ENCODE measurements at regions not wholly inside any gene's neighbourhood (a gene's known extent, or its start where the extent isn't known, plus 50 kb on each side); places are given as distances from the start of the nearest gene placed in this dataset.

GRCh38 chr2:212644195-212644837 lies 105.7 kb upstream of the ERBB4 start:
- Histone ChIP-seq H3K9me3 (no peaks in the 10 kb centered on the region; the same call in 1 of the 2 replicates), H3K27me3 (no peaks in the 10 kb centered on the region), H3K4me3 (no peak overlapping the region), H3K36me3 (no peaks in the 10 kb centered on the region)
- no peak for DNase-seq

GRCh38 chr2:212640428-212640827 lies 101.8 kb upstream of the ERBB4 start:
- no peaks in the 10 kb centered on the region for H3K27me3 ChIP-seq
- H3K4me3 ChIP-seq = no peak overlapping the region
- no peaks in the 10 kb centered on the region; the same call in 1 of the 2 replicates for H3K9me3 ChIP-seq
- DNase-seq = no peak
- H3K36me3 ChIP-seq = no peaks in the 10 kb centered on the region

GRCh38 chr2:212638694-212639093 lies 100.1 kb upstream of the ERBB4 start:
- no peak overlapping the region for H3K4me3 ChIP-seq
- DNase-seq = no peak
- H3K36me3 ChIP-seq = no peaks in the 10 kb centered on the region
- H3K27me3 ChIP-seq = no peaks in the 10 kb centered on the region
- no peaks in the 10 kb centered on the region; the same call in 1 of the 2 replicates for H3K9me3 ChIP-seq

DNA sequence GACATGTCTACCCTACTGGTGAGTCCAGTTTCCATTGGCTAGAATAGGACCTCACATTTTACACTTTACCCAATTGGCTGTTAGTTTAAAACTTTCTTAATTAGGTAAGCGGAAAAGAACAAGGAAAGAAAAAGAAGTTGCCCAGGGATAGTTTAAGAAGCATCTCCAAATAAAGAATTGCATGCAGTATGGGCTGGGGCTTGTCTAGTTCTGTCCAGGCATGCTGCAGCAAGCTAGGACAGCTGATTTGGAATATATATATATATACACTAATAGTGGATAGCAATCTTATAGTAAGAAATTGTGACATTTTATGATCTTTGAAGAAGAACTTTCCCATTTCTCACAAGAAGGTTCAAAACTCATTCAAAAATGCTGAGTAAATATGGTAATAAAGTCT lies 90.0 kb upstream of the ERBB4 start:
- Histone ChIP-seq H3K27me3 (no peaks in the 10 kb centered on the region), H3K4me3 (no peak overlapping the region), H3K9me3 (no peaks in the 10 kb centered on the region), H3K36me3 (no peaks in the 10 kb centered on the region)
- no peak for DNase-seq

- no peaks in the 10 kb centered on the region for H3K36me3 ChIP-seq
- no peaks in the 10 kb centered on the region for H3K27me3 ChIP-seq
- no peak overlapping the region for H3K4me3 ChIP-seq
- no peaks in the 10 kb centered on the region for H3K9me3 ChIP-seq
- no peak for DNase-seq
Measured at GRCh38 chr2:212626371-212626918, 87.8 kb upstream of the ERBB4 start.

DNA sequence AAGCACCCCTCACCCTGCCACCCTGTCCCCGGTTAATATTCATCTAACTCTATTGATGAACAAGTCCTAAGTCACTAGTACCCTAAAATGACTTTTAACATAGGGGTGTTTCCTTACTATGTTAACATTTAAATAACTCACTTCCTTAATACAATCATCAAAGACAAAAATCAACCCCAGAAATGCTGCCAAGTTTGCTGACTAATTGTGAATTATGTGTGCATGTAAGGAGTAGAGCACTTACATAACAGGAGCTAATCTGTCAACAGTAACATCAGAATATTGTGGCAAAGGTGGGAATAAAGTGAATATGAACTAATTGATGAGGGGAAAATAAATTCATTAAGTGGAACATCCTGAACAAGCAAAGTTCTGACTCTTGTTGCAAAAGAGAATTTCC lies 81.4 kb upstream of the ERBB4 start:
- H3K36me3 ChIP-seq = no peaks in the 10 kb centered on the region
- no peaks in the 10 kb centered on the region for H3K27me3 ChIP-seq
- DNase-seq = no peak
- H3K9me3 ChIP-seq = no peaks in the 10 kb centered on the region
- no peak overlapping the region for H3K4me3 ChIP-seq

GRCh38 chr2:212618636-212619035 lies 80.0 kb upstream of the ERBB4 start:
- no peaks in the 10 kb centered on the region for H3K36me3 ChIP-seq
- no peaks in the 10 kb centered on the region for H3K27me3 ChIP-seq
- H3K4me3 ChIP-seq = no peak overlapping the region
- no peaks in the 10 kb centered on the region for H3K9me3 ChIP-seq
- no peak for DNase-seq

DNA sequence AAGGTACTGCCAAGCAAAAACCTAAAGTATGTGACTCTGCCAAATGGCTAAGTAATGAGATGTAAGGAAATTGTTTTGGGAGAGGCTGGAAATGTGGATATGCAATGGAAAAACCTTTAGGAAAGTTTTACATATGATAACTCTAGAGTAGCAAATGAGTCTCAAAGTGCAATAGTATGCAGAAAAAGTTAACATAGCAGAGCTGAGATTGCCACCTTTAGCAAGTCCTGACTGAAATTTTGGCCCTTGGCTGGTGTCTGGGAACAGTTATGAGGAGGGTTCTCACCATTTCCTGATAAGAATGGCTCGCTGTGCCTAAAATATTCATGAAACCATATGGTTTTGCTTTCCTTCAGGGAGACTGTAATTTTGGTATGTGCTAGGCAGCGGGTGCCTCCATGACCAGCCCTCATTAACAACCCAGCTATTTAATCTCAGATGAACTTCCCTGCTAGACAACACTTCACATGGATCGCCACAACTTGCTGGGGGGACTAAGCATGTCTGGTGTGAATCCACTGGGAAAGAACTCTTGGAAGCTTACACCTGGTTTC lies 72.3 kb upstream of the ERBB4 start:
- DNase-seq = no peak
- no peaks in the 10 kb centered on the region for H3K9me3 ChIP-seq
- no peaks in the 10 kb centered on the region for H3K27me3 ChIP-seq
- no peaks in the 10 kb centered on the region for H3K36me3 ChIP-seq
- H3K4me3 ChIP-seq = no peak overlapping the region

GRCh38 chr2:212609479-212609878 lies 70.9 kb upstream of the ERBB4 start:
- H3K36me3 ChIP-seq = no peaks in the 10 kb centered on the region
- H3K9me3 ChIP-seq = no peaks in the 10 kb centered on the region
- H3K4me3 ChIP-seq = no peak overlapping the region
- no peak for DNase-seq
- H3K27me3 ChIP-seq = no peaks in the 10 kb centered on the region

DNA sequence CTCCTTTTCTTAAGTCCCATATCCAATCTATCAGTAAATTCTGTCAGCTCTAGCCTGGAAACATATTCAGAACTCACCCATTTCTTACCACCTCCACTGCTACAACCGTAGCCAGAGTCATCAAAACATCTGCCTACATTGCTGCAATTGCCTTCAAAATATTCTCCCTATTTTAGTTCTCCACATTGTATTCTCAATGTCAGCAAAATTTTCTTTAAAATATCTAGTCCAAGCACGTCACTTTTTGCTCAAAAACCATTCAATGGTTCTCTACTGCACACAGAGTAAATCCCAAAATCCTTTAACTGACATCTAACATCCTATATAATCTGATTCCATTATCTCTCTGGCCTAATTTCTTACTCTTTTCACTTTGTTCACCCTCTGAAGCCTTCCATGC lies 68.5 kb upstream of the ERBB4 start:
- no peaks in the 10 kb centered on the region for H3K9me3 ChIP-seq
- H3K27me3 ChIP-seq = no peaks in the 10 kb centered on the region
- H3K4me3 ChIP-seq = no peak overlapping the region
- no peak for DNase-seq
- no peaks in the 10 kb centered on the region for H3K36me3 ChIP-seq

DNA sequence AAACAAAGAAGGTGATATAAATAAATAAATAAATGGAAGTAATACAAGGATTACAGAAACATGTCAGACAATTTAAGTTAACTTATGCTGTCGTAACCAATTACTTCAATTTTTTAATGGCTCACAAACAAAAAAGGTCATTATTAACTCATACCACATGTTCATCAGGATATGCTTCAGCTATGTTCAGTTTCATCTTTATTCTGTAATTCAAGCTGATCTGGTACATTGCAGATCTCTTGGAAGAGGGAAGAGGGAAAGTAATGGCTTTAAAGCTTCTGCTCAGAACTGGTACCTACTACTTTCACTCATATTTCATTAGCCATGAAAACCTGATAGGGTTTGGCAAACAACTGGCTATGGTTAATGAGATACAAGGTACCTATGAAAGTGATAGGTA lies 67.6 kb upstream of the ERBB4 start:
- no peaks in the 10 kb centered on the region for H3K27me3 ChIP-seq
- H3K9me3 ChIP-seq = no peaks in the 10 kb centered on the region
- no peaks in the 10 kb centered on the region for H3K36me3 ChIP-seq
- DNase-seq = no peak
- no peak overlapping the region for H3K4me3 ChIP-seq

DNA sequence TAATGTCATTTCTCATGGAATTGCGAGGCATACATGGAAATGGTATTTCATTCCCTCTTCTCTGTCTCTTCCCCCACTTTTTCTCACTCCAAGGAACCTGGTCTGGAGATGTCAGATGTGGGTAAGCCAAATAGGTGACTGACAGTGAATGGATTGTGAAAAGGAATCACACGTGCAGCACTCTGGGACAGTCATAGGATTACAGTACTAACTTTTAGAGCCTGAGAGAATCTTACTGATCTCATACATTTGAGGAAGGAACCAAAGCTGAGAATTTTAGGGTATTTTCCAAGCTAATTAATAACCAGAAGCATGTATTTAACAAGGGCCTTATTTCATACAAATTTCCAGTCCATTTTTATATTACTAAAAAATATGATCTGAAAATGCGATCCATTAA lies 58.1 kb upstream of the ERBB4 start:
- Histone ChIP-seq H3K27me3 (no peaks in the 10 kb centered on the region), H3K9me3 (no peaks in the 10 kb centered on the region), H3K36me3 (no peaks in the 10 kb centered on the region), H3K4me3 (no peak overlapping the region)
- no peak for DNase-seq

- Histone ChIP-seq H3K27me3 (no peaks in the 10 kb centered on the region), H3K9me3 (no peaks in the 10 kb centered on the region), H3K36me3 (no peaks in the 10 kb centered on the region), H3K4me3 (no peak overlapping the region)
- DNase-seq = no peak
Measured at GRCh38 chr2:212596276-212596675, 57.7 kb upstream of the ERBB4 start.

- no peak overlapping the region for H3K4me3 ChIP-seq
- H3K36me3 ChIP-seq = no peaks in the 10 kb centered on the region
- H3K27me3 ChIP-seq = no peaks in the 10 kb centered on the region
- no peaks in the 10 kb centered on the region for H3K9me3 ChIP-seq
- DNase-seq = no peak
Measured at GRCh38 chr2:212595036-212595654, 56.5 kb upstream of the ERBB4 start.

- Histone ChIP-seq H3K36me3 (no peaks in the 10 kb centered on the region), H3K27me3 (no peaks in the 10 kb centered on the region), H3K9me3 (no peaks in the 10 kb centered on the region), H3K4me3 (no peak overlapping the region)
- DNase-seq = no peak
Measured at GRCh38 chr2:212592695-212593094, 54.1 kb upstream of the ERBB4 start.

Data from MG63 (cell line).